GM23338 (cell line): ENCODE measurements at regions not wholly inside any gene's neighbourhood (a gene's known extent, or its start where the extent isn't known, plus 50 kb on each side); places are given as distances from the start of the nearest gene placed in this dataset.

Experiments
- CREB1 ChIP-seq: fragments of 250-450 bp; sonication (Bioruptor Pico); IDR thresholded peaks from 2 replicates; pipeline ENCODE4 v1.5.0; 2020; ENCODE audit warnings: low read depth, mild to moderate bottlenecking, moderate library complexity
- EZH2 ChIP-seq: fragments of 200-600 bp; sonication (generic); IDR thresholded peaks from one replicate; pipeline ENCODE4 v1.8.0; 2017; ENCODE audit warnings: antibody characterized with exemption, mild to moderate bottlenecking, low read depth; ENCODE audit not compliant: unreplicated experiment
- EZH2phosphoT487 ChIP-seq: fragments of 200-600 bp; sonication (generic); IDR thresholded peaks from one replicate; pipeline ENCODE4 v1.8.1; 2018; ENCODE audit warnings: antibody characterized with exemption; ENCODE audit not compliant: unreplicated experiment
- JUNB ChIP-seq: IDR thresholded peaks from one replicate; pipeline ENCODE4 v1.6.1; 2016; ENCODE audit warnings: antibody characterized with exemption; ENCODE audit not compliant: unreplicated experiment
- NANOG ChIP-seq: IDR thresholded peaks from 2 replicates; pipeline ENCODE4 v1.6.1; 2016; ENCODE audit warnings: antibody characterized with exemption, borderline replicate concordance
- POLR2AphosphoS5 ChIP-seq: IDR thresholded peaks from 2 replicates; pipeline ENCODE4 v1.6.1; 2016; ENCODE audit warnings: antibody characterized with exemption, low read depth
- ZNF114 ChIP-seq: fragments of 250-450 bp; sonication (Bioruptor Pico); IDR thresholded peaks from 2 replicates; pipeline ENCODE4 v1.5.0; 2020; ENCODE audit warnings: mild to moderate bottlenecking, moderate library complexity
- ZNF331 ChIP-seq: fragments of 250-450 bp; sonication (Bioruptor Pico); IDR thresholded peaks from 2 replicates; pipeline ENCODE4 v1.5.0; 2020; ENCODE audit warnings: low read depth, mild to moderate bottlenecking, moderate library complexity
- TF ChIP-seq, protein P1 (sequence below): IDR thresholded peaks from one replicate; pipeline ENCODE4 v1.6.1; 2018; ENCODE audit warnings: antibody characterized with exemption; ENCODE audit not compliant: unreplicated experiment
- TF ChIP-seq, protein P2 (sequence below), 2 experiments: fragments of 200-600 bp in 1 of 2; sonication (generic) in 1 of 2; conservative IDR thresholded peaks; 2 replicates each; pipeline versions ENCODE4 v1.5.1 to v1.6.1; 2016 to 2017; ENCODE audit warnings: antibody characterized with exemption in 2 of 2, low read depth in 2 of 2, mild to moderate bottlenecking in 2 of 2, moderate library complexity in 1 of 2

DNA sequence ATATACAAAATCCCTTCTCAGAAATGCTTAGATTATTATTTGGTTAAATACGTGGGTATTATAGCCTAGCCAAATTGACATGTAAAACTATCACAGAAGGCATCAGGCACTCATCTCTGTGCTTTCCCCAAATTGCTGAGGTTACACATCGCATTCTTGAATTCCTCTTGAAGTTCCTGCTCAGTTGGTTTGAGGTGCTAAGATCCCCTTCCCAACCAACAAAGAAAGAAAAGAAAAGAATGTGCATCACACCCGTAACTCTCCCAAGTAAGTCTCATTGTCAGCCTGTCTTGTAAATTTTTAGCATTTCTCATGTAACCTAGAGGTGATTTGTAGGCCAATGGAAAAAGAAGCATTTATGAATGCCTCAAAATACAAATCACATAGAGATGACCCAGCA lies 539.2 kb upstream of the PRMT6 start:
- TF ChIP-seq EZH2 (no peak), POLR2AphosphoS5 (no peak), EZH2phosphoT487 (no peak), ZNF114 (CRISPR knock-in tag) (no peak), JUNB (no peak), CREB1 (CRISPR knock-in tag) (no peak), ZNF331 (CRISPR knock-in tag) (no peak), NANOG (no peak)
- TF ChIP-seq, protein P1, sequence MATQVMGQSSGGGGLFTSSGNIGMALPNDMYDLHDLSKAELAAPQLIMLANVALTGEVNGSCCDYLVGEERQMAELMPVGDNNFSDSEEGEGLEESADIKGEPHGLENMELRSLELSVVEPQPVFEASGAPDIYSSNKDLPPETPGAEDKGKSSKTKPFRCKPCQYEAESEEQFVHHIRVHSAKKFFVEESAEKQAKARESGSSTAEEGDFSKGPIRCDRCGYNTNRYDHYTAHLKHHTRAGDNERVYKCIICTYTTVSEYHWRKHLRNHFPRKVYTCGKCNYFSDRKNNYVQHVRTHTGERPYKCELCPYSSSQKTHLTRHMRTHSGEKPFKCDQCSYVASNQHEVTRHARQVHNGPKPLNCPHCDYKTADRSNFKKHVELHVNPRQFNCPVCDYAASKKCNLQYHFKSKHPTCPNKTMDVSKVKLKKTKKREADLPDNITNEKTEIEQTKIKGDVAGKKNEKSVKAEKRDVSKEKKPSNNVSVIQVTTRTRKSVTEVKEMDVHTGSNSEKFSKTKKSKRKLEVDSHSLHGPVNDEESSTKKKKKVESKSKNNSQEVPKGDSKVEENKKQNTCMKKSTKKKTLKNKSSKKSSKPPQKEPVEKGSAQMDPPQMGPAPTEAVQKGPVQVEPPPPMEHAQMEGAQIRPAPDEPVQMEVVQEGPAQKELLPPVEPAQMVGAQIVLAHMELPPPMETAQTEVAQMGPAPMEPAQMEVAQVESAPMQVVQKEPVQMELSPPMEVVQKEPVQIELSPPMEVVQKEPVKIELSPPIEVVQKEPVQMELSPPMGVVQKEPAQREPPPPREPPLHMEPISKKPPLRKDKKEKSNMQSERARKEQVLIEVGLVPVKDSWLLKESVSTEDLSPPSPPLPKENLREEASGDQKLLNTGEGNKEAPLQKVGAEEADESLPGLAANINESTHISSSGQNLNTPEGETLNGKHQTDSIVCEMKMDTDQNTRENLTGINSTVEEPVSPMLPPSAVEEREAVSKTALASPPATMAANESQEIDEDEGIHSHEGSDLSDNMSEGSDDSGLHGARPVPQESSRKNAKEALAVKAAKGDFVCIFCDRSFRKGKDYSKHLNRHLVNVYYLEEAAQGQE, result no peak
- TF ChIP-seq, protein P2, sequence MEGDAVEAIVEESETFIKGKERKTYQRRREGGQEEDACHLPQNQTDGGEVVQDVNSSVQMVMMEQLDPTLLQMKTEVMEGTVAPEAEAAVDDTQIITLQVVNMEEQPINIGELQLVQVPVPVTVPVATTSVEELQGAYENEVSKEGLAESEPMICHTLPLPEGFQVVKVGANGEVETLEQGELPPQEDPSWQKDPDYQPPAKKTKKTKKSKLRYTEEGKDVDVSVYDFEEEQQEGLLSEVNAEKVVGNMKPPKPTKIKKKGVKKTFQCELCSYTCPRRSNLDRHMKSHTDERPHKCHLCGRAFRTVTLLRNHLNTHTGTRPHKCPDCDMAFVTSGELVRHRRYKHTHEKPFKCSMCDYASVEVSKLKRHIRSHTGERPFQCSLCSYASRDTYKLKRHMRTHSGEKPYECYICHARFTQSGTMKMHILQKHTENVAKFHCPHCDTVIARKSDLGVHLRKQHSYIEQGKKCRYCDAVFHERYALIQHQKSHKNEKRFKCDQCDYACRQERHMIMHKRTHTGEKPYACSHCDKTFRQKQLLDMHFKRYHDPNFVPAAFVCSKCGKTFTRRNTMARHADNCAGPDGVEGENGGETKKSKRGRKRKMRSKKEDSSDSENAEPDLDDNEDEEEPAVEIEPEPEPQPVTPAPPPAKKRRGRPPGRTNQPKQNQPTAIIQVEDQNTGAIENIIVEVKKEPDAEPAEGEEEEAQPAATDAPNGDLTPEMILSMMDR (conservative IDR thresholded peaks at IDR 0.05; ENCODE audit: low read depth in 2 of 2), result no peak
